Central memory CD8-positive, alpha-beta T cell (primary cell): ENCODE measurements at regions not wholly inside any gene's neighbourhood (a gene's known extent, or its start where the extent isn't known, plus 50 kb on each side); places are given as distances from the start of the nearest gene placed in this dataset.

ENCODE experiments used
- ATAC-seq: fragments of 150-1000 bp; cut with Tn5 transposase; replicated peaks from 2 replicates; pipeline ENCODE4 v1.10.0; 2022; ENCODE audit warnings: mild to moderate bottlenecking, moderate FRiP score, moderate number of reproducible peaks; ENCODE audit not compliant: poor library complexity, severe bottlenecking; ENCODE audit errors: extremely low read depth
- DNase-seq, 2 donors: peaks; one replicate each; pipeline ENCODE4 v3.0.0; 2021; ENCODE audit warnings: low spot score in 2 of 2
- H3K27ac Mint-ChIP-seq: one replicate; pipeline ENCODE4 v1.8.0; 2022; ENCODE audit warnings: low read depth, mild to moderate bottlenecking, moderate library complexity, mixed read lengths
- H3K27me3 Mint-ChIP-seq: one replicate; pipeline ENCODE4 v1.8.0; 2022; ENCODE audit warnings: mixed read lengths
- H3K36me3 Mint-ChIP-seq: one replicate; pipeline ENCODE4 v1.8.0; 2022; ENCODE audit warnings: mild to moderate bottlenecking, moderate library complexity, mixed read lengths; ENCODE audit not compliant: insufficient read depth
- H3K4me1 Mint-ChIP-seq: one replicate; pipeline ENCODE4 v1.8.0; 2022; ENCODE audit warnings: mixed read lengths
- H3K4me3 Mint-ChIP-seq: one replicate; pipeline ENCODE4 v1.8.0; 2022; ENCODE audit warnings: mild to moderate bottlenecking, moderate library complexity, mixed read lengths
- H3K9me3 Mint-ChIP-seq: one replicate; pipeline ENCODE4 v1.8.0; 2022; ENCODE audit warnings: mixed read lengths

GRCh38 chr5:106202035-106202434, 1468.7 kb downstream of the EFNA5 start:
- H3K36me3 Mint-ChIP-seq = no peaks in the 10 kb centered on the region
- DNase-seq (no peak), ATAC-seq (no peak)
- no peak overlapping the region for H3K4me3 Mint-ChIP-seq
- no peak overlapping the region for H3K27ac Mint-ChIP-seq
- peaks cover 18% of the 10 kb centered on the region for H3K9me3 Mint-ChIP-seq
- H3K27me3 Mint-ChIP-seq = no peaks in the 10 kb centered on the region
- no peaks in the 10 kb centered on the region for H3K4me1 Mint-ChIP-seq

GRCh38 chr5:106200971-106201370, 1469.8 kb downstream of the EFNA5 start:
- H3K27ac Mint-ChIP-seq = no peak overlapping the region
- H3K9me3 Mint-ChIP-seq = peaks cover 25% of the 10 kb centered on the region

GRCh38 chr5:106195679-106196474, 1474.9 kb downstream of the EFNA5 start:
- no peak for ATAC-seq
- no peak for DNase-seq
- Mint-ChIP-seq H3K27me3 (no peaks in the 10 kb centered on the region), H3K27ac (no peak overlapping the region), H3K9me3 (peaks cover 14% of the 10 kb centered on the region), H3K4me1 (no peaks in the 10 kb centered on the region), H3K4me3 (no peak overlapping the region), H3K36me3 (no peaks in the 10 kb centered on the region)

More at GRCh38 chr5:106200971-106201370, 1469.8 kb downstream of the EFNA5 start:
- no peak for ATAC-seq
- no peaks in the 10 kb centered on the region for H3K27me3 Mint-ChIP-seq
- H3K4me3 Mint-ChIP-seq = no peak overlapping the region
- no peaks in the 10 kb centered on the region for H3K36me3 Mint-ChIP-seq
- no peak for DNase-seq
- H3K4me1 Mint-ChIP-seq = no peaks in the 10 kb centered on the region

DNA sequence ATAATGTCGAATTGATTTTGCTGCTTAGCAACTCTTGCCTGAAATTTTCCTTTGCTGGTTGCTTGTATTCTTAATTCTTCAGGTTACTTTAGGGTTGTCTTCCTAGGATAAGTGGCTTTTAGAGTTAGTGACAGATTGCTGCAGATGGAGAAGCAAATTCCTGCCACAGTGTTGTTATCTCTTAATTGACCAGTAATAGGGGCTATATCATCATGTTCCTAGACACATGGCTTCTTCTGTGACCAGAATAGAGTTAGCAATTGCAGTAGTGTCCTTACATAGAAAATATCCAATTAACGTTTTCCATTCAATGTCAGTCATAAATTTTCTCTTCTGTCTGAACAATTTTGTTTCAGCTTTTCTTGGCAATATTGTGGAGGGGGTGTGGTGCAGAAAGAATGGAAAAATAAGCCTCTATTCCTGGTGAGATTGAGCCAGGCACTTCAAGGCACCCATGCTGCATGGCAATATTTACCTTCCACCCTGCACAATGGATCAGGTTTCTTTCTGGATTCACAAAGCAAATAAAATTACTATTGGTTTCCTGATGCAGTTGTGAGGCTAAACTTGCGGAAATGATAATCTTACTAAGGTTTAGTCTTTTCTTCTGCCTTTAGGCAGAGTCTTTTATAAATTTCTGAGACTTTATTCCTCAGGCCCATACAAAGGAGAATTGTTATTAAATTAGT, 1481.5 kb downstream of the EFNA5 start:
- DNase-seq (no peak), ATAC-seq (no peak)
- no peaks in the 10 kb centered on the region for H3K27me3 Mint-ChIP-seq
- no peaks in the 10 kb centered on the region for H3K4me1 Mint-ChIP-seq
- no peaks in the 10 kb centered on the region for H3K36me3 Mint-ChIP-seq
- H3K27ac Mint-ChIP-seq = no peak overlapping the region
- no peaks in the 10 kb centered on the region for H3K9me3 Mint-ChIP-seq
- H3K4me3 Mint-ChIP-seq = no peak overlapping the region

- DNase-seq (no peak), ATAC-seq (no peak)
- Mint-ChIP-seq H3K4me1 (no peaks in the 10 kb centered on the region), H3K9me3 (no peaks in the 10 kb centered on the region), H3K27me3 (no peaks in the 10 kb centered on the region), H3K36me3 (no peaks in the 10 kb centered on the region), H3K4me3 (no peak overlapping the region), H3K27ac (no peak overlapping the region)
These were observed 1485.1 kb downstream of the EFNA5 start for GRCh38 chr5:106185661-106186081.

- DNase-seq (no peak), ATAC-seq (no peak)
- Mint-ChIP-seq H3K4me1 (no peaks in the 10 kb centered on the region), H3K27me3 (no peaks in the 10 kb centered on the region), H3K36me3 (no peaks in the 10 kb centered on the region), H3K27ac (no peak overlapping the region), H3K4me3 (no peak overlapping the region), H3K9me3 (peaks cover 21% of the 10 kb centered on the region)
These were observed 1495.8 kb downstream of the EFNA5 start for GRCh38 chr5:106174903-106175302.

GRCh38 chr5:106172681-106173532, 1497.8 kb downstream of the EFNA5 start:
- Mint-ChIP-seq H3K27me3 (no peaks in the 10 kb centered on the region), H3K36me3 (no peaks in the 10 kb centered on the region), H3K9me3 (peaks cover 17% of the 10 kb centered on the region), H3K4me3 (no peak overlapping the region), H3K27ac (no peak overlapping the region), H3K4me1 (no peaks in the 10 kb centered on the region)
- ATAC-seq (no peak), DNase-seq (no peak)

- peaks cover 12% of the 10 kb centered on the region for H3K9me3 Mint-ChIP-seq
- H3K4me1 Mint-ChIP-seq = no peaks in the 10 kb centered on the region
- H3K27ac Mint-ChIP-seq = no peak overlapping the region
- DNase-seq = no peak
- ATAC-seq = no peak
- no peaks in the 10 kb centered on the region for H3K36me3 Mint-ChIP-seq
- no peak overlapping the region for H3K4me3 Mint-ChIP-seq
- H3K27me3 Mint-ChIP-seq = no peaks in the 10 kb centered on the region
These were observed 1499.0 kb downstream of the EFNA5 start for GRCh38 chr5:106171708-106172107.

- no peaks in the 10 kb centered on the region for H3K36me3 Mint-ChIP-seq
- no peaks in the 10 kb centered on the region for H3K27me3 Mint-ChIP-seq
- no peak overlapping the region for H3K27ac Mint-ChIP-seq
- H3K4me1 Mint-ChIP-seq = no peaks in the 10 kb centered on the region
- ATAC-seq = no peak
- no peak for DNase-seq
- peaks cover 17% of the 10 kb centered on the region for H3K9me3 Mint-ChIP-seq
- H3K4me3 Mint-ChIP-seq = no peak overlapping the region
These were observed 1499.6 kb downstream of the EFNA5 start for GRCh38 chr5:106171132-106171531.

DNA sequence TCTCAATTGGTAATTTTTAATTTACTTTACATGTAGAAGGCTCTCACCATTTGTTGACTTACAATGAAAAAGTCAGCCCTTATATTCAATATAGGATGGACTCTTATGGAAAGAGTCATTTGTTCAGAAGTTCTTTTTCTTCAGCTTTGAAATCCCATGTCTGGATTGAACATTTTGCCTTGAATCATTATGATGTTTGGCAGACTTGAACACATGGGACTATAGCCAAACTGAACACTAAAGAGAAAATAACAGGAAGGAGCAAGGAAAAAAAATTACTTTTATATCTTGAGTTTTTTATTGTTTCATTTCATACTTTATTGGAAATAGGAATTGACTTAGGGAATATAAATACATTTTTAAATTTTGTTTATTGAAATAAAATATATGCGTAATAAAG, 1503.0 kb downstream of the EFNA5 start:
- no peaks in the 10 kb centered on the region for H3K36me3 Mint-ChIP-seq
- ATAC-seq (no peak), DNase-seq (no peak)
- peaks cover 11% of the 10 kb centered on the region for H3K9me3 Mint-ChIP-seq
- no peak overlapping the region for H3K4me3 Mint-ChIP-seq
- no peak overlapping the region for H3K27ac Mint-ChIP-seq
- H3K4me1 Mint-ChIP-seq = no peaks in the 10 kb centered on the region
- H3K27me3 Mint-ChIP-seq = no peaks in the 10 kb centered on the region

DNA sequence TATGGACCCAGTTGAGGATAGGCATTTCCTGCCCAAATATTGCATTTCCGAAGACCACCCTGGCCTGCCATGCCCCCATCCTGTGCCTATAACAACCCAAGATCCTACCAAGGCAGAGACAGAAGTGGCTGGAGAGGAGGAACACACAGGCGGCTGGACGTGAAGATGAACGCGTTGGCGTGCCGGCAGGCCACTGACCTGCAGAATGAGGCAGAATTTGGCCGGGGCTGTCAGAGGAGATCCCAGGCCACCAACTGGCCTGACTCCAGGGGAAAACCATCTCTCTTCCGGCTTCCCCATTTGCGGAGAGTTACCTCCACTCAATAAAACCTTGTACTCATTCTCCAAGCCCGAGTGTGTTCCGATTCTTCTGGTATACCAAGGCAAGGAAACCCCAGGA, 1507.5 kb downstream of the EFNA5 start:
- no peak overlapping the region for H3K4me3 Mint-ChIP-seq
- H3K36me3 Mint-ChIP-seq = no peaks in the 10 kb centered on the region
- H3K4me1 Mint-ChIP-seq = no peaks in the 10 kb centered on the region
- no peak overlapping the region for H3K27ac Mint-ChIP-seq
- DNase-seq (no peak), ATAC-seq (no peak)
- peaks cover 9% of the 10 kb centered on the region for H3K9me3 Mint-ChIP-seq
- no peaks in the 10 kb centered on the region for H3K27me3 Mint-ChIP-seq

GRCh38 chr5:106159616-106160015, 1511.1 kb downstream of the EFNA5 start:
- H3K9me3 Mint-ChIP-seq = no peaks in the 10 kb centered on the region
- ATAC-seq (no peak), DNase-seq (no peak)
- no peaks in the 10 kb centered on the region for H3K36me3 Mint-ChIP-seq
- H3K4me3 Mint-ChIP-seq = no peak overlapping the region
- H3K27ac Mint-ChIP-seq = no peak overlapping the region
- H3K27me3 Mint-ChIP-seq = no peaks in the 10 kb centered on the region
- H3K4me1 Mint-ChIP-seq = no peaks in the 10 kb centered on the region
